ENCODE measurements at regions not wholly inside any gene's neighbourhood (a gene's known extent, or its start where the extent isn't known, plus 50 kb on each side); places are given as distances from the start of the nearest gene placed in this dataset.
"Not testable (repeated sequence)": the region's sequence is repeated elsewhere in the genome, so short reads cannot be mapped to it uniquely, and the experiment has no call there.

- no peak for TF ChIP-seq CTCF (conservative IDR thresholded peaks at IDR 0.05; ENCODE audit: low read depth, low read length)
- no peak for DNase-seq (ENCODE audit: low read depth)
- no peak overlapping the region for H3K4me3 ChIP-seq (ENCODE audit: low read depth, low read length)
Observed at GRCh38 chr17:13416748-13417363, 184.9 kb downstream of the HS3ST3A1 start.

- no peak for TF ChIP-seq CTCF (conservative IDR thresholded peaks at IDR 0.05; ENCODE audit: low read depth, low read length)
- DNase-seq (ENCODE audit: low read depth) = no peak
- no peak overlapping the region for H3K4me3 ChIP-seq (ENCODE audit: low read depth, low read length)
Observed at GRCh38 chr17:13415871-13416416, 185.8 kb downstream of the HS3ST3A1 start.

GRCh38 chr17:13415200-13415599 is 186.5 kb downstream of the HS3ST3A1 start:
- not testable (repeated sequence) for H3K4me3 ChIP-seq (ENCODE audit: low read depth, low read length); DNase-seq (ENCODE audit: low read depth)

- TF ChIP-seq CTCF (conservative IDR thresholded peaks at IDR 0.05; ENCODE audit: low read depth, low read length) = no peak
- no peak for DNase-seq (ENCODE audit: low read depth)
Observed at GRCh38 chr17:13413001-13413400, 188.7 kb downstream of the HS3ST3A1 start.

GRCh38 chr17:13410874-13411273 is 190.9 kb downstream of the HS3ST3A1 start:
- DNase-seq (ENCODE audit: low read depth) = no peak
- TF ChIP-seq CTCF (conservative IDR thresholded peaks at IDR 0.05; ENCODE audit: low read depth, low read length) = no peak
- no peak overlapping the region for H3K4me3 ChIP-seq (ENCODE audit: low read depth, low read length)

More at GRCh38 chr17:13413001-13413400, 188.7 kb downstream of the HS3ST3A1 start:
- H3K4me3 ChIP-seq (ENCODE audit: low read depth, low read length) = no peak overlapping the region

GRCh38 chr17:13410214-13410613 is 191.5 kb downstream of the HS3ST3A1 start:
- no peak for TF ChIP-seq CTCF (conservative IDR thresholded peaks at IDR 0.05; ENCODE audit: low read depth, low read length)
- H3K4me3 ChIP-seq (ENCODE audit: low read depth, low read length) = no peak overlapping the region
- no peak for DNase-seq (ENCODE audit: low read depth)

- TF ChIP-seq CTCF (conservative IDR thresholded peaks at IDR 0.05; ENCODE audit: low read depth, low read length) = no peak
- no peak for DNase-seq (ENCODE audit: low read depth)
- no peak overlapping the region for H3K4me3 ChIP-seq (ENCODE audit: low read depth, low read length)
Observed at GRCh38 chr17:13409455-13409854, 192.3 kb downstream of the HS3ST3A1 start.
